AG04450 (cell line): ENCODE measurements at regions not wholly inside any gene's neighbourhood (a gene's known extent, or its start where the extent isn't known, plus 50 kb on each side); places are given as distances from the start of the nearest gene placed in this dataset.

ENCODE experiments used
- CTCF ChIA-PET: fragments of 300-600, 350-600 bp; formaldehyde crosslinking; extraction: SDS; loops from one replicate; lab custom pipeline; 2022; ENCODE audit warnings: antibody characterized with exemption, inconsistent platforms; lab: Charles Lee
- POLR2A ChIA-PET: fragments of 350-600 bp; formaldehyde crosslinking; extraction: SDS; loops from one replicate; lab custom pipeline; 2021; ENCODE audit warnings: antibody characterized with exemption, inconsistent platforms; lab: Yijun Ruan, JAX
- DNase-seq: peaks from one replicate; pipeline ENCODE4 v3.0.0-alpha.2; 2011; ENCODE audit warnings: low read depth, low spot score
- H3K27ac ChIP-seq: one replicate; pipeline ENCODE4 v1.5.1; 2012; ENCODE audit warnings: low read depth, low read length, control low read depth
- H3K27me3 ChIP-seq: one replicate; pipeline ENCODE4 v1.6.0; 2012; ENCODE audit warnings: low read length; ENCODE audit not compliant: control insufficient read depth, insufficient read depth
- H3K4me3 ChIP-seq: 2 replicates; pipeline ENCODE4 v1.5.1; 2011; ENCODE audit warnings: mild to moderate bottlenecking, low read depth, low read length, control low read depth
- H3K9me3 ChIP-seq: 2 replicates; pipeline ENCODE4 v1.5.1; 2012; ENCODE audit warnings: low read length; ENCODE audit not compliant: control insufficient read depth, insufficient read depth
- CTCF ChIP-seq: IDR thresholded peaks from 2 replicates; pipeline ENCODE4 v1.5.1; 2011; ENCODE audit warnings: low read depth, low read length, control low read depth, inconsistent platforms

GRCh38 chr6:138643210-138643609, 130.4 kb upstream of the CCDC28A start:
- Histone ChIP-seq H3K9me3 (no peaks in the 10 kb centered on the region), H3K27me3 (no peaks in the 10 kb centered on the region), H3K4me3 (no peak overlapping the region), H3K27ac (no peak overlapping the region)
- no peak for DNase-seq
- ChIA-PET CTCF (no interaction called here), POLR2A (no interaction called here)
- TF ChIP-seq CTCF = no peak

GRCh38 chr6:138645976-138646640, 127.5 kb upstream of the CCDC28A start:
- TF ChIP-seq CTCF = no peak
- ChIA-PET POLR2A (no interaction called here), CTCF (interaction anchor here (1.5 kb wide), 1 partner anchor 56 kb away, joined by 3 read pairs; no protein-coding TSS in a partner anchor)
- H3K27ac ChIP-seq = no peak overlapping the region
- no peak overlapping the region for H3K4me3 ChIP-seq
- H3K9me3 ChIP-seq = no peaks in the 10 kb centered on the region
- H3K27me3 ChIP-seq = no peaks in the 10 kb centered on the region
- no peak for DNase-seq

- Histone ChIP-seq H3K9me3 (no peaks in the 10 kb centered on the region), H3K4me3 (peak overlapping the region; percentile 31), H3K27ac (no peak overlapping the region), H3K27me3 (no peaks in the 10 kb centered on the region)
- ChIA-PET POLR2A (no interaction called here), CTCF (interaction anchor here (0.6 to 1.5 kb wide), 2 partner anchors 10 to 56 kb away, joined by 3 read pairs; no protein-coding TSS in a partner anchor)
- TF ChIP-seq CTCF = no peak
- peak; percentile 13 for DNase-seq
Observed at GRCh38 chr6:138647006-138647405, 126.6 kb upstream of the CCDC28A start.

GRCh38 chr6:138648127-138648526, 125.4 kb upstream of the CCDC28A start:
- TF ChIP-seq CTCF = no peak
- Histone ChIP-seq H3K9me3 (no peaks in the 10 kb centered on the region), H3K27ac (no peak overlapping the region), H3K4me3 (no peak overlapping the region), H3K27me3 (no peaks in the 10 kb centered on the region)
- ChIA-PET CTCF (interaction anchor here (0.6 kb wide), 1 partner anchor 44 kb away, joined by 3 read pairs; no protein-coding TSS in a partner anchor), POLR2A (interaction anchor here (0.6 kb wide), 2 partner anchors 14 to 1858 kb away, joined by 3 to 5 read pairs; no protein-coding TSS in a partner anchor)
- DNase-seq = no peak

- Histone ChIP-seq H3K4me3 (no peak overlapping the region), H3K27ac (no peak overlapping the region), H3K27me3 (no peaks in the 10 kb centered on the region), H3K9me3 (no peaks in the 10 kb centered on the region)
- TF ChIP-seq CTCF = no peak
- CTCF ChIA-PET = interaction anchor here (0.6 kb wide), 1 partner anchor 670 kb away, joined by 8 read pairs; no protein-coding TSS in a partner anchor
- POLR2A ChIA-PET = no interaction called here
- DNase-seq = no peak
Observed at GRCh38 chr6:138651491-138651890, 122.1 kb upstream of the CCDC28A start.
